ENCODE measurements at regions not wholly inside any gene's neighbourhood (a gene's known extent, or its start where the extent isn't known, plus 50 kb on each side); places are given as distances from the start of the nearest gene placed in this dataset.
A peak's percentile ranks its signal among the peaks of the same experiment; 100 is the strongest.

DNA sequence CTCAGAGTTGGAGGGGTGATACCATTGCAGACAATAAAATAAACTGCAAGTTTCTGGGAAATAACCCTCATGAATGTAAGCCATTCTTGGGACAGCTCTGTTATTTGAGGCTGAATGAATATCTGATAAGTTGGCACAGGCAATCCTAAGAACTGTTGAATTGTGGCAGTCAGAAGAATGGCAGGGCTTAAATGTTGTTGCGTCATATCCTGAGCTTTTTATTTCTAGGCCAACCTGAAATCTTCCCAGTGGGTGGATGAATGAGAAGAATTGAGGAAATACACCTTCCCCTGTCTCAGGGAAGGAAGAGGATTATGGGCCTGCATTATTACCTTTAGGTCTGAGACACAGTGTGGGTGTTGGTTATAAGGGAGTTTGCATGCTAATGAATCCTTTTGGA, 64.4 kb upstream of the C4orf54 start:
- TF ChIP-seq TCF12 (IDR thresholded peaks at IDR 0.05; ENCODE audit: low read depth), result no peak
- TF ChIP-seq EP300 (IDR thresholded peaks at IDR 0.05; ENCODE audit: borderline replicate concordance), result peak; percentile 21; the same call in 1 of the 2 replicates
- no peak for TF ChIP-seq TEAD4 (IDR thresholded peaks at IDR 0.05)
- TF ChIP-seq CEBPB (IDR thresholded peaks at IDR 0.05), result peak; percentile 90

DNA sequence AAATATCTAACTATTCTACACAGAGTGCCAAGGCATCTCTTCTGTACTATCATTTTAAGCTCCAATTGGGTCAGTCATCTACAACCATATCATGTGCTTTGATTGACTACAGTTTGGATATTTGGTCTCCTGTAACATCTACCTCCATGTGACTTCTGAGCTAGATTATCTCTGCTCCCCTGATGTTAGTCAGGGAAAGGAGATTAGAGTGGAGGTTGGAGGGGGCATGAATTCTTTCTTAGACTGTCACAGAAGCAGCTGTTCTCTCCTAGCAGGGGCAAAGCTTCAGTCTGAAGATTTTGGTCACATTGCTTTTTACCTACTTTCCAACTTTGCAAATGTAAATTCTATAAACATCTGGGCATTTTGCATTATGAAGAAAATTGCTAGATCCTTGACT, 62.6 kb upstream of the C4orf54 start:
- no peak for TF ChIP-seq YY1 (IDR thresholded peaks at IDR 0.05; ENCODE audit: low read depth)
- TF ChIP-seq RAD21 (IDR thresholded peaks at IDR 0.05; ENCODE audit: low read depth), result no peak
- TF ChIP-seq, protein P1, sequence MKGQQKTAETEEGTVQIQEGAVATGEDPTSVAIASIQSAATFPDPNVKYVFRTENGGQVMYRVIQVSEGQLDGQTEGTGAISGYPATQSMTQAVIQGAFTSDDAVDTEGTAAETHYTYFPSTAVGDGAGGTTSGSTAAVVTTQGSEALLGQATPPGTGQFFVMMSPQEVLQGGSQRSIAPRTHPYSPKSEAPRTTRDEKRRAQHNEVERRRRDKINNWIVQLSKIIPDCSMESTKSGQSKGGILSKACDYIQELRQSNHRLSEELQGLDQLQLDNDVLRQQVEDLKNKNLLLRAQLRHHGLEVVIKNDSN (IDR thresholded peaks at IDR 0.05), result no peak
- no peak for TF ChIP-seq TCF12 (IDR thresholded peaks at IDR 0.05; ENCODE audit: low read depth)
- no peak for TF ChIP-seq NFIC (IDR thresholded peaks at IDR 0.05)
- TF ChIP-seq ZBTB7A (IDR thresholded peaks at IDR 0.05; ENCODE audit: low read depth), result no peak
- TF ChIP-seq, protein P2, sequence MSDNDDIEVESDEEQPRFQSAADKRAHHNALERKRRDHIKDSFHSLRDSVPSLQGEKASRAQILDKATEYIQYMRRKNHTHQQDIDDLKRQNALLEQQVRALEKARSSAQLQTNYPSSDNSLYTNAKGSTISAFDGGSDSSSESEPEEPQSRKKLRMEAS (IDR thresholded peaks at IDR 0.05), result no peak
- no peak for TF ChIP-seq TAF1 (IDR thresholded peaks at IDR 0.05; ENCODE audit: low read depth)

DNA sequence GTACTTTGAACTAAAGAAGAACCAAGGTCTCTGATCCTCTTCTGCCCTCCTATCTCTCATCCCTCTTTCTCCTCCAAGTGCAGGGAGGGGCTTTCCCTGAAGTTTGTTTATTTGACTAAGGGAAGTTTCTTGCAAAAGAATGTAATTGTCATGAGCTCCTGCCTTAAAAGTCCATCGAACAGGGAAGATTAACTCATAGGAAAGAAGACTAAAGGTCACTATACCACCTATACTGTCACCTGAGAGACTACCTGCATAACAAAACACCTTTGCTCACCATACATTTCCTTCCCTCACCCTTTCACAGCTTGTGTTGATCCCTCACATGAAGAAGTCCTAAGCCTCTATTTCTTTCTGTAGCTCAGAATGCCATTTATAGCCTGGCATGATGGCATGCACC, 59.4 kb upstream of the C4orf54 start:
- no peak for TF ChIP-seq TCF12 (IDR thresholded peaks at IDR 0.05; ENCODE audit: low read depth)
- TF ChIP-seq RAD21 (IDR thresholded peaks at IDR 0.05; ENCODE audit: low read depth), result no peak
- TF ChIP-seq, protein P2 (IDR thresholded peaks at IDR 0.05), result no peak
- no peak for TF ChIP-seq TEAD4 (IDR thresholded peaks at IDR 0.05)
- TF ChIP-seq EP300 (IDR thresholded peaks at IDR 0.05; ENCODE audit: borderline replicate concordance), result no peak
- TF ChIP-seq CREB1 (IDR thresholded peaks at IDR 0.05; ENCODE audit: low read depth), result no peak
- no peak for TF ChIP-seq EGR1 (IDR thresholded peaks at IDR 0.05)
- no peak for TF ChIP-seq NFIC (IDR thresholded peaks at IDR 0.05)
- no peak for TF ChIP-seq YY1 (IDR thresholded peaks at IDR 0.05; ENCODE audit: low read depth)
- TF ChIP-seq TAF1 (IDR thresholded peaks at IDR 0.05; ENCODE audit: low read depth), result no peak
- TF ChIP-seq CEBPB (IDR thresholded peaks at IDR 0.05), result no peak
- TF ChIP-seq, protein P3, sequence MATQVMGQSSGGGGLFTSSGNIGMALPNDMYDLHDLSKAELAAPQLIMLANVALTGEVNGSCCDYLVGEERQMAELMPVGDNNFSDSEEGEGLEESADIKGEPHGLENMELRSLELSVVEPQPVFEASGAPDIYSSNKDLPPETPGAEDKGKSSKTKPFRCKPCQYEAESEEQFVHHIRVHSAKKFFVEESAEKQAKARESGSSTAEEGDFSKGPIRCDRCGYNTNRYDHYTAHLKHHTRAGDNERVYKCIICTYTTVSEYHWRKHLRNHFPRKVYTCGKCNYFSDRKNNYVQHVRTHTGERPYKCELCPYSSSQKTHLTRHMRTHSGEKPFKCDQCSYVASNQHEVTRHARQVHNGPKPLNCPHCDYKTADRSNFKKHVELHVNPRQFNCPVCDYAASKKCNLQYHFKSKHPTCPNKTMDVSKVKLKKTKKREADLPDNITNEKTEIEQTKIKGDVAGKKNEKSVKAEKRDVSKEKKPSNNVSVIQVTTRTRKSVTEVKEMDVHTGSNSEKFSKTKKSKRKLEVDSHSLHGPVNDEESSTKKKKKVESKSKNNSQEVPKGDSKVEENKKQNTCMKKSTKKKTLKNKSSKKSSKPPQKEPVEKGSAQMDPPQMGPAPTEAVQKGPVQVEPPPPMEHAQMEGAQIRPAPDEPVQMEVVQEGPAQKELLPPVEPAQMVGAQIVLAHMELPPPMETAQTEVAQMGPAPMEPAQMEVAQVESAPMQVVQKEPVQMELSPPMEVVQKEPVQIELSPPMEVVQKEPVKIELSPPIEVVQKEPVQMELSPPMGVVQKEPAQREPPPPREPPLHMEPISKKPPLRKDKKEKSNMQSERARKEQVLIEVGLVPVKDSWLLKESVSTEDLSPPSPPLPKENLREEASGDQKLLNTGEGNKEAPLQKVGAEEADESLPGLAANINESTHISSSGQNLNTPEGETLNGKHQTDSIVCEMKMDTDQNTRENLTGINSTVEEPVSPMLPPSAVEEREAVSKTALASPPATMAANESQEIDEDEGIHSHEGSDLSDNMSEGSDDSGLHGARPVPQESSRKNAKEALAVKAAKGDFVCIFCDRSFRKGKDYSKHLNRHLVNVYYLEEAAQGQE (IDR thresholded peaks at IDR 0.05; ENCODE audit: low read depth), result no peak
- TF ChIP-seq, protein P1 (IDR thresholded peaks at IDR 0.05), result no peak
- no peak for TF ChIP-seq FOXM1 (IDR thresholded peaks at IDR 0.05; ENCODE audit: borderline replicate concordance, low read depth)
- no peak for TF ChIP-seq ZBTB7A (IDR thresholded peaks at IDR 0.05; ENCODE audit: low read depth)

DNA sequence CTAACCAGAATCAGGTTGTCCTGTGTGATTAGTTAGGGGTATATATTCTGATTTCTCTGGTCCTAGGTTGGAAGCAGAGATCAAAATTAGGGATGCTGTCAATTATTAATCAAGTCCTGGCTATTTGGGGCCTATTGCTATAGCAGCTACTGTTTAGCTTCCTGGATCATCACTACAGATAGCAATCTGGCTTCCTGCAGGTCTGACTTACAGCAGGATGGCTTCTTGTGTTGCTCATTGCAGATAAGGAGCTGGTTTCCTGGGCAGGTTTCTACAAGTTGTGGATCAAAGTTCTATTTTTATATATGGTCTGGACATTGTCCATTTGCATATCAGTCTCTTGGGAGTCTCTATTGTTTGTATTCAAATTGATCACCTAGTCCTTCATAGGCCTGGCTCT, 57.7 kb upstream of the C4orf54 start:
- TF ChIP-seq, protein P2 (IDR thresholded peaks at IDR 0.05), result no peak

DNA sequence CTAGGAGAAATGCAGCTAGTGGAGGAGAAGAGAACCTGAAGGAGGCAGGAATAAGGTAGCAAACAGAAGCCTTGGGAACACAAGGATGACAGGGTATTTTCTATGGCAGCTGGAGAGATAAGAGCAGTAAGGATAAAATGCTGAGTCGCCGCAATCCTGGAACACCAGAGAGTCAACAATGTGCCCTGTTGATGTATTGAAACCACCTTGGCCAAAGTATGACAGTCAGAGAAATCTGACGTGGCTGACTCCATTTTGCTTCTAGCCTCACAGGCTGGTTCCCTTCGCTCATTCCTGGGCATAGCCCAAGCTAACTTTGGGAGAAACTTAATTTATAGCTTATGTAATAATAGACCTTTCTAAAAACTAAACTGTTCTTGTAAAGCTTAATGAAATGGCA, 56.6 kb upstream of the C4orf54 start:
- TF ChIP-seq TEAD4 (IDR thresholded peaks at IDR 0.05) (no peak), CREB1 (IDR thresholded peaks at IDR 0.05; ENCODE audit: low read depth) (no peak), ZBTB7A (IDR thresholded peaks at IDR 0.05; ENCODE audit: low read depth) (no peak), EP300 (IDR thresholded peaks at IDR 0.05; ENCODE audit: borderline replicate concordance) (no peak), EGR1 (IDR thresholded peaks at IDR 0.05) (no peak), RAD21 (IDR thresholded peaks at IDR 0.05; ENCODE audit: low read depth) (no peak), YY1 (IDR thresholded peaks at IDR 0.05; ENCODE audit: low read depth) (no peak), TCF12 (IDR thresholded peaks at IDR 0.05; ENCODE audit: low read depth) (no peak), CEBPB (IDR thresholded peaks at IDR 0.05) (no peak), NFIC (IDR thresholded peaks at IDR 0.05) (no peak)
- TF ChIP-seq, protein P3 (IDR thresholded peaks at IDR 0.05; ENCODE audit: low read depth), result no peak
- TF ChIP-seq, protein P1 (IDR thresholded peaks at IDR 0.05), result no peak
- TF ChIP-seq, protein P2 (IDR thresholded peaks at IDR 0.05), result no peak

DNA sequence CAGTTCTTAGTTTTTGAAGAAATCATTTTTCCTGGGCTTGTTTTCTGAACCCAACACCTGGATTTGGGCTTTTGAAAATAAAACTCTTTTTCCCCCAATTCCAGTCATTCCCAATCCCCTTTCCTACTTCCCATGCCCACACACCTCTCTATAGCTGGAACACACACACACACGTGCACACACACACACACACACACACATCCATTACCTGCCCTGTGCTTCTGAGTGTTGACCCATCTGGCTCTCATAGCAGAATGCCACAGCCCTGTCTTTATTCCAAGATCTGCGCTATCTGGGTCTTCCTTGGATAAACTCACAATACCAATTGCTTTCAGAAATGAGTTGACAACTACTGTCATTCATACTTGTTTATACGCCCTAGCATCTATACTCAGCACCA, 54.9 kb upstream of the C4orf54 start:
- TF ChIP-seq TAF1 (IDR thresholded peaks at IDR 0.05; ENCODE audit: low read depth), result no peak
- no peak for TF ChIP-seq EP300 (IDR thresholded peaks at IDR 0.05; ENCODE audit: borderline replicate concordance)
- no peak for TF ChIP-seq NFIC (IDR thresholded peaks at IDR 0.05)
- TF ChIP-seq CEBPB (IDR thresholded peaks at IDR 0.05), result no peak
- no peak for TF ChIP-seq CREB1 (IDR thresholded peaks at IDR 0.05; ENCODE audit: low read depth)
- TF ChIP-seq ZBTB7A (IDR thresholded peaks at IDR 0.05; ENCODE audit: low read depth), result no peak
- TF ChIP-seq, protein P2 (IDR thresholded peaks at IDR 0.05), result no peak
- no peak for TF ChIP-seq FOXM1 (IDR thresholded peaks at IDR 0.05; ENCODE audit: borderline replicate concordance, low read depth)
- TF ChIP-seq, protein P1 (IDR thresholded peaks at IDR 0.05), result no peak
- no peak for TF ChIP-seq YY1 (IDR thresholded peaks at IDR 0.05; ENCODE audit: low read depth)
- no peak for TF ChIP-seq EGR1 (IDR thresholded peaks at IDR 0.05)
